ENCODE measurements at regions not wholly inside any gene's neighbourhood (a gene's known extent, or its start where the extent isn't known, plus 50 kb on each side); places are given as distances from the start of the nearest gene placed in this dataset.

GRCh38 chr7:152564656-152565250, 111.2 kb downstream of the XRCC2 start:
- TF ChIP-seq YY1 (IDR thresholded peaks at IDR 0.05; ENCODE audit: low read depth) (no peak), REST (IDR thresholded peaks at IDR 0.05; ENCODE audit: low read depth) (no peak), MAX (IDR thresholded peaks at IDR 0.05) (no peak), USF1 (IDR thresholded peaks at IDR 0.05) (no peak), NFIC (IDR thresholded peaks at IDR 0.05) (no peak)
